D341Med (cell line): ENCODE measurements at regions not wholly inside any gene's neighbourhood (a gene's known extent, or its start where the extent isn't known, plus 50 kb on each side); places are given as distances from the start of the nearest gene placed in this dataset.

Source experiments
- DNase-seq: peaks from one replicate; pipeline ENCODE4 v3.0.0; 2012; ENCODE audit warnings: low spot score

DNA sequence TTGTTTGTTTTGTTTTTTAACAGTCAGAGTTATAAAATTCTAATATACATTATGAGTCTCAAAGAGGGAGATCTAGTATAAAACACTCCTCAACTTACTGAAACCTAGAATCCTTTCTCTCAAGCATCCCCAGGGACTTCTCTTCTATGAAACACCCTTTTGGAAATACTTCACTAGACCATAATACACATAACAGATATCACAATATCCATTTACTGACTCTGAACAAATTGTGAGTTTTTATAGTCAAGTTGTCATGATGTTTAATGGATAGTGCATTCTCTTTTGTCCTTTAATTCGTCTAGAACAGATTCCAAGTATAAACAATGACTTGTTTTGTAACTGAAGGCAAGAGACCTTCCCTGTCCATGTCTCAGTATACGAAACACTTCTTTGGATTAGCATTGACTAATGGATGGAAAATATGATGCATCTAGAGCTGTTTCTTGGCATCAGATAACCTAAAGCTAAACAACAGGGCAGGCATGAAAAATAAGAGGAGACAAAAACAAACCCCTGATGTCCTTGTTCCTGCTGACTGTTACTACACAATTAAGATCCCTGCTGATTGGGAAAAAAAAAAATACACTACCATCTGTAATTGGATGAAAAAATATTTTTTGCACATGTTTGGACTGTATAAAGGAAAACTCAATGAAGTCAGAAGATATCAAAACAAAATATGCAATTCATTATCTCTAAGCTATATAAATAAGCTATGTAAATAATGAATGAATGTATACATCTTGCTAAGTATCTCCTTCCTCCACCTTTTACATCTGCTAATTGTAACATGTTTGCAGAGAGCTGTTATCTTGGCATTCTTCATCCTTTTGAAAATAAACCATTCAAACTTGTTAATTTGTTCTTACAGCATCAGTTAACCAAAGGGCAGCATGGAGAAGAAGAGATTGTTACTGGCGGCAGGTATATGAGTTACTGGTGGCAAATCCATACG lies 214.2 kb downstream of the LACC1 start:
- DNase-seq, result no peak

DNA sequence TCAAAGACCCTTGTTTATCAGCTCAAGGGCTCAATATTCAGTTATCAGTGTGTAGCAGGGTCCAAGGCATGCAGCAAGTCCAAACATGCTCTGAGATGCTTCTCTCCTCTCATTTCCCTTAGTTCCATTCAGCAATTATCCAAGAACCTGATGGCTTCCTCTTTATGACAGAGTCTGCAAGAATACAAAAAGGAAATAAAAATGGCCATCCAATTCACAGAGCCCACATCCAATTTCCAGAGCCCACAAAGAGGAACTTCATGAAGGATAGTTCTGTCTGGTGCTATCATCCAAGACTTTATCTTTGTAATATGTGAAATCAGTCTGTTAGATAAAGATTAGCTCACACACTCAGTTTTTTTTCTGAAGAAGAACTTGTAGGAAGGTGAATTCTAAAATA lies 217.2 kb downstream of the LACC1 start:
- DNase-seq, result no peak

DNA sequence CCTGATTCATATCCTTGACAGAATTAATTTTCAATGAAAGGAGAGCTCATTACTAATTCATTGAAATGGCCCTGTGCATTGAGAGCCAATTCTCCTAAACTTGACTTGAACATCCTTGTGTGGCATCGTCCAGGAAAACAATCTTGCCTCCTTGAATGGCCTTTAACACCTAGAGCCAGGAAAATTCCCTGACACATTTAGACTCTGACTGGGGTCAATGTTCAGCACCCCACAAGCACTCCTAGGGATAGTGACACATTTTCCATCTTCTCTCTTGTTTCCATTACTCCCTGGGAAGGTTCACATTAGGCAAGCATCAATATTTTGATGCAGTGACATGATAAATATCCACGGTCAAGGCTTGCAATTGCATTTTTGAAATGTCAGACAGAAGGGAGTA lies 218.9 kb downstream of the LACC1 start:
- no peak for DNase-seq

DNA sequence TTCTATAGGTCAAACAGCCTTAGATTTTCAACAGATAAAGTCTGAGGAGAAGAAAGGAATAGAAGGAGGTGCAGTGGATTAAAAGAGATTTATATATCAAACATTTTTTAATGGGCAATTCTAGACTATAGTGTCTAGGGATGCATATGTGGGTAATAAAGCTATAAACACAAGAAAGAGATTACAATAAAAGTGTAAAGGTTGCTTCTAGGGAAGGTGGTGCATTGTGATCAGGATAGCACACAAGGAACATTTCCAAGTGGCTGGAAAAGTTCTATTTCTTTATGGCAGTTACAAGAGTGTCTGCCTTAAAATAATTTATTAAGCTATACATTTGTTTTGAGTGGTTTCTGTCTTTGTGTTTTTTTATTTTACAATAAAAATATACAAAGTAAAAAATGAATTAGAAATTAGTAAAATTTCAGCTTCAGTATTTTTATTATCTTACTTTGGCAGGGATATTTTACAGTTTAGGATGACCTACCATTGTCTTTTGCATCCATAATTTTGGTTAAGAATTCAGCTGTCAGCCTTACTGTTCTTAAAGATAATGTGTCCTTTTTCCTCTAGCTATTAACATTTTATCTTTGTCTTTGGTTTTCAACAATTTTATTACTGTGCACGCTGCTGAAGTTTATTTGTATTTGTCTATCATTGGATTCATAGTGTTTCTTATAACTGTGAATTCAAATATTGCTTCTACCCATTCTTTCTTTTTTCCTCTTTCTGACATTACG lies 221.8 kb downstream of the LACC1 start:
- no peak for DNase-seq

DNA sequence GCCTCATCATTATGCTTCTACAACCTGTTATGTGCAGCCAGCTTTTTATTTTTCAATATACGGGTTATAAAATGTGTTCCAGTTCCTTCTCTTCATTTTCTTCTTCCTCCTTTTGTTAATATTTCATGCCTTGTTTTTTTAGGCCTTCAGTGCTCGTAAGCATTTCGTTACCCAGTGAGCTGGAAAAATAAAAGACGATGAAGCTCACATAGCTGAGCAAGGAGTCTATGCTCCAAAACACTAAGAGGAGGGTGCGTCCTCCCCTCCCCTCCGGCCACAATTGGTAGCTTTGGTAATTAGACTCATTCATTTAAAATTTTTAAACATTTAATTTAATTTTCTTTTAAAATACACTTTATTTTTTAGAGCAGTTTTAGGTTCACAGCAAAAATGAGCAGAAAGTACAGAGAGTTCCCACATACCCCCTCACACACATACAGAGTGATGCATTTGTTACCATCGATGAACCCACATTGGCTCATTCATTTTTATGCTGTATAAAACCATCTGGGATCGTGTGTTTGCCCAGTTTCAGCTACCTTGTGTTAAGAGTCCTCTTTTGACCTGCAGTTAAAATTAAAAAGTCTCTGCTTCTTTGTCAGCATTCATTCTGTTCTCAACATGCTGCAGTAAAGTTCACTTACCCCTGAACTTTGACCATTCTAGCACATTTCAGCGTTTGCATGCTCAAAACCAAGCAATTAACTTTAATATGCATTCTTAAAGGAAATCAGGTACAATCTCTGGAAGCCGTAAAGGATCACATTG lies 223.9 kb downstream of the LACC1 start:
- DNase-seq, result no peak

GRCh38 chr13:44104197-44104490 lies 224.4 kb downstream of the LACC1 start:
- DNase-seq, result no peak

GRCh38 chr13:44104969-44105368 lies 225.3 kb downstream of the LACC1 start:
- DNase-seq, result no peak

GRCh38 chr13:44106266-44107152 lies 226.8 kb downstream of the LACC1 start:
- DNase-seq, result no peak

DNA sequence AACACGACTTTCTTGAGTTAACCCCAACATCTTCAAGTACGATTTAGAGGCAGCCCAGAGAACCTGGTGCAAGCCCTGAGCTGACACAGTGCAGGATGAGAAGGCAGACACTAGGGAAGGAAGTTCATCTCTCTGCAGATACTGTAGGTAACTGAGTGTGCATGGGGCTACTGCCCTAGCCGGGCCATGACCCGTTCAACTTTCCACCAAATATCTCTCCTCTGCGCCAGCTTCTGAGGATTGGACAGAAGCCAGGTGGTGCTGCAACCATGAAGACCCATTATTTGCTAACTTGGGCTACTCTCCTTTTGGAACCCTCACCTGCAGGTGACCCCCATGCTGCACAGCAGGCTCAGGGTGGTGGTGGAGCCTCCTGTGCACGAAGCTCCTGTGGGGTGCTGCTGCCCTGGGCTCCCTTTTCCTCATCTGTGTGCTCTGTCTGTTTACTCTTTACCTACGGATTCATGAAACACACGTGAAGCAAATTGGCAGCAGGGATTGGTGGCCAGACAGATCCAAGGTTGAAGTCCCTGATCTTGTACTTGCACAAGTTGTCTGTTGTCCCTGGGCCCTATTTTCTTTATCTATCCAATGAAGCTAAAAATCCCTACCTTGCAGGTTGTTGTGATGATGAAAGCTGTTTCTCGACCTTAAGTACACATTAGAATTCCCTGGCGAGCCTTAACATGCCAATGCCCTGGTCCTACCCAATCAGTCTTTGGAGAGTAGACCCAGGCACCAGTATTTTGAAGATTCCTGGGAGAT lies 227.8 kb downstream of the LACC1 start:
- no peak for DNase-seq

DNA sequence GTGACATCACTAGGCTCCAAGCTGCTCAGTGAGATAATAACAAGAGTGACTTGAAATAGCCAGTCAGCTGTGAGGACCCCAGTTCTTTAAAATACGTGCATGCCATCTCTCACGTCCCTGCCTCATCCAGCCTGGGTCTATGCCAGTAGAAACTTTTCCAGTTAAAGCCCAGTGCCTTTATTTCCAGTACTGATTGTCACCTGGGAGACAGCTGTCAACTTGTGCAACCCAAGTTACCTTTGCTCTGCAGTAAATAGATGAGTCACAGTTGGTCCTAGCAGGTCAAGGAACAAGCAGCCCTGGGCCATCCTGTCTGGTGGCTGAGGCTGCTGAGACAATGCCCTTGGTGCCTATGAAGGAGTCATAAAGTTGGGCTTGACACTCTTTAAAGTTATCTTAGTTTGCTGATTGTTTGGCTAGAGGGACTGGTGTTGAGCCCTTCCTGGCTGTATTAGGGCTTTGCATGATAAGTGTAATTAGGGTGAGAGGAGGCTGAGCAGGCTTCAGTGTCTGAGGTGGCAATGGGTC lies 228.7 kb downstream of the LACC1 start:
- no peak for DNase-seq

- no peak for DNase-seq
These were observed 230.5 kb downstream of the LACC1 start for GRCh38 chr13:44110091-44110621.

DNA sequence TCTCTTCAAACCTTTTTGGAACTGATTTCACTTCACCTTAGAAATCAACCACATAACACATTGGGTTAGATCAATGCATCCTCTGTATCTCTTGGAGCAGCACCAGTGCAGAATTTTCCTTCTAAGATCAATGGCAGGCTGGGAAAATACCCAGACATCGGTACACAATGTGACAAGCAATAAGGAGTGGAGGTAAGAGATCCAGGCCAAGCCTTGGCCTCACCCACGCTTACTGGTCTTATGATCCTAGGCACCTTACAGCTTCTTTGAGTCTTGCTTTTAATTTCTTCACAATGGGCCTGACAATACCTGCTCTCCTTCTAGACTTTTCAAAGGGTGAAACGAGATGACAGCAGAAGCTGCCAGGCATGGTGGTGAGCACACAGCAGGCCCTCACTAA lies 232.0 kb downstream of the LACC1 start:
- DNase-seq, result no peak

GRCh38 chr13:44112700-44113329 lies 233.1 kb downstream of the LACC1 start:
- DNase-seq, result no peak

DNA sequence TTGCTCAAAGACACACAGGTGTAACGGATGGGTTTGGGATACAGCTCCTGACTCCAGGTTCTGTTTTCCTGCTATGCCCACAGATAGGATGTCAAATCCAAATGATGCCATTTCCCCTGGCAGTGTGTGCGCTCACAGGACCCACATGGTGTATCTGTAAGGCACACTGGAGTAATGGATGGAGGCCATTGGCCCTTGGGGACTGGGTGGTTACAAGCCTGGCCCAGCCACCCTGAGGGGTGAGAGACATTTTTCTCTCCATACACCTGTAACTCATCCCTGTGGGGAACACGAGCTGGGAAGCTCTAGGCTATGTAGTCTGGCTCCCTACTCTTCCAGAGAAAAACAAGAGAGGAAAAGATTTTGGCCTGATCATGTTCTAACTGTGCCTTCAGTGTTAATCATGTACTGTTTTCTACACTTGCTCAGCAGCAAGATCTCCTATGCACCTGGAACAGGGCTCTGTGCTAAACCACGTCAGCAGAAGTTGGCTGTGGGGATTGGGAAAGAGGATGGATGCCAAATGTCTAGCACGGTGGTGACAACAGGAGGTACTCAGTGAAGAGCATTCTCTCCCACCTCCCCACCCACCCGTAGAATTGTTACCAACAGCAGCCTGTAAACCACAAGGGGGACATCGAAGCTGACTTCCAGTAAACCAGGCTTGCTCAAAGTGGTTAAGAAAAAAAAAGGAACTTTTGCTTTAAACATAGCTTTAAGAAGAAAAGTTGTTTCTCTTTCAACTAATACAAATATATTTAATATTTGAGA lies 237.0 kb downstream of the LACC1 start:
- no peak for DNase-seq

DNA sequence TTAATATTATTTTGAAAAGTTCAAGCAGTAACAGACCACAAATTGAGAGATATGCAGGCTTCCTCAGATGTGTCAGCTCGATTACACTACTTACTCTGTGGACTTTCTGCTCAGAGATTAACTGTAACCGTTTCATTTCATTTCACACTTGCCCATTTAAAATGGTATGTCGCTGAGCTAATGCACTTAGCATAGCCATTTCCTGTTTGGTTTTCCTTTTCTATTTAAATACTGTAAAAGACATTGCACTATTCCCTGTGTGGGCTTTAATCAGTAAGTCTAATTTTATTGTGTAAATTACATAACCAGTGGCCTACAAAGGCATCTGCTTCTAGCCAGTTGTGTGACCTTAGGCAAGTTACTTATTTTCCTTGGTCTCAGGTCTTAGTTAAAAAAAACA lies 237.6 kb downstream of the LACC1 start:
- DNase-seq, result no peak

DNA sequence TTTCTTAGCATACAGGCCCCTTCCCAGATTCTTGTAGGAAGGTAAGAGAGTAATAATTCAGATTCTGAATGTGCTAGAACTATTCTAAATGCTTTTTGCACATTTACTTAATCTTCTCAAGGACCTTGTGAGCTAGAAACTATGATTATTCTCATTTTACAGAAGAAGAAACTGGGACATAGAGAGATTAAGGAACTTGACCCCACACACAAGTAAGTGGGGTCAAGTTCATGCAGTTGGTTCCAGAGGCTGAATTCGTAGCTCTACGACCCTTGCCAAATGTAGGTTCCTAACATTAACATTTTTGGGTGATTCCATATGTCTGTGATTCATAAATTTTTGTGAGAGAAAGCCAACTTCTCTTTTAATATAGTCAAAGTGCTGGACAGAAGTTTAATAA lies 238.1 kb downstream of the LACC1 start:
- DNase-seq, result no peak

DNA sequence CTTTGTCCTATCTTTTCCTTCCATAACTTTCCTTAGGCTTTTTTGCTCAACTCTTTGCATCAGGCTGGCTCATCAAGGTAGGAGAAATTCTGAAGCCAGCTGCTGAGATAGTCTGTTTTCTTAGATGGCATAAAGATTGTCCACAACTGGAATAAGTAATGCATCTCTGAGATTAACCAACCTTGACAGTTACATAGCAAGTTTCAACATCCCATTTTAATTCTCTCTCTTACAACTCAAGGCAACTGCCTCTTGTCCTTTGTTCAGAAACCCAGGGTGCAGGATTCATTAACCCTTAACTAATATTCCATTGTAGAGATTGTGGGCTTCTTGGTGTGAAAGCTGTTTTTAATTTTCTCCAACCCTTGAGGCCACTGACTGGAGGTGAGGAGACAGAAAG lies 239.2 kb downstream of the LACC1 start:
- DNase-seq, result no peak

GRCh38 chr13:44120043-44120442 lies 240.3 kb downstream of the LACC1 start:
- DNase-seq, result no peak
